GM12872 (cell line): ENCODE measurements at regions not wholly inside any gene's neighbourhood (a gene's known extent, or its start where the extent isn't known, plus 50 kb on each side); places are given as distances from the start of the nearest gene placed in this dataset.

Experiments
- TF ChIP-seq, protein P1 (sequence below): IDR thresholded peaks from 3 replicates; pipeline ENCODE4 v1.5.1; 2011; ENCODE audit warnings: low read depth, mild to moderate bottlenecking, low read length, moderate library complexity; ENCODE audit not compliant: insufficient read depth

GRCh38 chr7:82567356-82567755 lies 123.8 kb upstream of the CACNA2D1 start:
- TF ChIP-seq, protein P1, sequence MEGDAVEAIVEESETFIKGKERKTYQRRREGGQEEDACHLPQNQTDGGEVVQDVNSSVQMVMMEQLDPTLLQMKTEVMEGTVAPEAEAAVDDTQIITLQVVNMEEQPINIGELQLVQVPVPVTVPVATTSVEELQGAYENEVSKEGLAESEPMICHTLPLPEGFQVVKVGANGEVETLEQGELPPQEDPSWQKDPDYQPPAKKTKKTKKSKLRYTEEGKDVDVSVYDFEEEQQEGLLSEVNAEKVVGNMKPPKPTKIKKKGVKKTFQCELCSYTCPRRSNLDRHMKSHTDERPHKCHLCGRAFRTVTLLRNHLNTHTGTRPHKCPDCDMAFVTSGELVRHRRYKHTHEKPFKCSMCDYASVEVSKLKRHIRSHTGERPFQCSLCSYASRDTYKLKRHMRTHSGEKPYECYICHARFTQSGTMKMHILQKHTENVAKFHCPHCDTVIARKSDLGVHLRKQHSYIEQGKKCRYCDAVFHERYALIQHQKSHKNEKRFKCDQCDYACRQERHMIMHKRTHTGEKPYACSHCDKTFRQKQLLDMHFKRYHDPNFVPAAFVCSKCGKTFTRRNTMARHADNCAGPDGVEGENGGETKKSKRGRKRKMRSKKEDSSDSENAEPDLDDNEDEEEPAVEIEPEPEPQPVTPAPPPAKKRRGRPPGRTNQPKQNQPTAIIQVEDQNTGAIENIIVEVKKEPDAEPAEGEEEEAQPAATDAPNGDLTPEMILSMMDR, result no peak

DNA sequence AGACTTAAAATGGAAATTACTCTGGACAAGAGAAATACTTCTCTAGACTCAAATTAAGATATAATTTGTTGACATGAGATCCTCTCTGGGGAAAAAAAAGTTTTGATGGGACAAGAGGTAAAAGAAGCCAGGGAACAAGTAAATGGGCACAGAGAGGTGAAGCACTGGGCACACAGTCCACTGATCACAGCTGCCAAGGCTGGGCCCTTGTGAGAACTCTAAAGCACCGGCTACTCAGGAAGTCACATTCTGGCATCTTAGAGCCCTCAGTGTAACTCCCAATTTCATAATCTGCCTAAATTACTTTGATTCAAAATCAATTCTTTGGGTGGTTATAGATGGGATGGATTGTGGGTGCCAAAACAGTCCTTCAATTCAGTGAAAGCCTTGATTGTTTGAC lies 123.2 kb upstream of the CACNA2D1 start:
- TF ChIP-seq, protein P1, result no peak

DNA sequence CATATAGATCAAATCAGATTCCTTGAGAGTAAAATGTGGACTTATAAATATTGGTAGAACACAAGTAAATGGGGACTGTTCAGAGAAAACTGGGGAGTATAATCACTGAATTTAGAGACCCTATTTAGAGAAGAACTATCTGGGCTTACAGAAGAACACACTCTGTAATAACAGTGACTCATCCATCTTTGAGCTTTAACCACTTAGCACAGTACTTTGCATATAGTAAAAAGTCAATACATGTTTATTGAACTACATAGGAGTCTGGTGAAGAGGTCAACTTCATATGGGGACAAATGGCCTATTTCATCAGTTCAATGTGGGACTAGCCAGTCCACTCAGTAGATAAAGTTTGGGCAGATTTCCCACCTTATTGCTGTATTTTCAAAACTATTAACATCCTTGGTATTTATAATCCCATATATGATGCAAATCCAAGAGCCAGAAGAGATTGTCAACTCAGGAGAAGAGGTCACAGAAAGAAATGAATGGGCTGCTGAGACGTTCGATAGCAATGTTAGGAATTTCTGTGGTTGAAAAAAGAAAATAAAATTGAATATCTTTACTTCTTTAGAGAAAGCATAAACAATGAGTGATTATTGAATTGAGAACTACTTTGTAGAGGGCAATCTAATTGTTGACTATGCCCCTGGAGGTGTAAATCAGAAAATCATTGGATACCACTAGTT lies 119.3 kb upstream of the CACNA2D1 start:
- TF ChIP-seq, protein P1, result no peak

DNA sequence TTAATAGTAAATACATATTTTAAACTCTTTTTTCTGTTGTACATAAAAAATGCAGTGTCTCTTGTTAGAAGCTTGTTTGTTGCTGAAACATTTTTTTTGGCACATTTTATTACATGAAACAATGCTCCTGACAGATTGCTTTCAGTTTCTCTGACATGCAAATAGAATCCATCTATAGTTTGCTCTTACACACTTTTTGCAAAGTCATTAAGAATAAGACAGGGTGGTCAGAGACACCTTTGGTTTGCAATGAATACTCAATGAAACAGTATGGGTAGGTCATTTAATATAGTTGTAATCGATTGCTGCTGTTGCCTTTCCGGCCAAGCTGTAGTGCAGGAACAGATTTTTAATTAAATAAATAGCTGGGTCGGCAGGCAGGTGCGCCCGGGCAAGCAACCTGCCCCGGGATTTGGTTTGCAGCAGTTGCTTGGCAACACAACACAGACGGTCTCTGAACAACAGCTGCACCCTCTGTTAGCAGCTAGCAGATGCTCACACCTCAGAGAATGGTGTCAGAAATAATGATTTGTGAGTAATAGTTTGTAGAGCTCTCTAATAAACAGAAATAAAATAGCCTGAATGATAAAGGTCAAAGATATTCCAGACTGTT lies 115.7 kb upstream of the CACNA2D1 start:
- TF ChIP-seq, protein P1, result no peak

DNA sequence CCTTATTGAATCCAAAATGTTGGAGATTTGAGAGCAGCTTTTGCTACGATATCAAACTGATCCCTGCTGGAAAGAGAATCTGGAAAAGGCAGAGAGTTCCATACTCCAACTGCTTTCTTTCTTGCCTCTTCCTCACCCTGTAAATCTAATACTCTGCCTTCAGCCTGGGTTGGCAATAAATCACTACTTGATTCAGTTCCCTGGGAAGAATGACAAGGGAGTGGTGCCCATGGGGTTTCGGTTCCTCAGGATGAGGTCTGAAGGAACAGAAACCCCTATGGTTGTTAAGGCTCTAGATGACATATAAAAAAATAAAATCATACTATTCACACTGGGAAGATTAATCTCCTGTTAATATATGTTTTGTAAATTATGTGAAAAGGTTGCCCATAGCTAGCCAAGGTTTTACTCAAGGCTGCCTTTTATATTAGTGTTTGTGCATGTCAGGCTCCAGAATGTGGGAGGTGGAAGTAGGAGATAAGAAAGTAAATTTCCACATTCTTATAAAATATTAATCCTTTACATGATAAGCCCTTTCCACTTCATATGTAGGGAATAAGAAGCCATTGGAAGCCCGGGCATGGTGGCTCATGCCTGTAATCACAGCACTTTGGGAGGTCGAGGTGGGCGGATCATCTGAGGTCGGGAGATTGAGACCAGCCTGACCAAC lies 106.2 kb upstream of the CACNA2D1 start:
- TF ChIP-seq, protein P1, result no peak

GRCh38 chr7:82548141-82548688 lies 104.6 kb upstream of the CACNA2D1 start:
- TF ChIP-seq, protein P1, result no peak

DNA sequence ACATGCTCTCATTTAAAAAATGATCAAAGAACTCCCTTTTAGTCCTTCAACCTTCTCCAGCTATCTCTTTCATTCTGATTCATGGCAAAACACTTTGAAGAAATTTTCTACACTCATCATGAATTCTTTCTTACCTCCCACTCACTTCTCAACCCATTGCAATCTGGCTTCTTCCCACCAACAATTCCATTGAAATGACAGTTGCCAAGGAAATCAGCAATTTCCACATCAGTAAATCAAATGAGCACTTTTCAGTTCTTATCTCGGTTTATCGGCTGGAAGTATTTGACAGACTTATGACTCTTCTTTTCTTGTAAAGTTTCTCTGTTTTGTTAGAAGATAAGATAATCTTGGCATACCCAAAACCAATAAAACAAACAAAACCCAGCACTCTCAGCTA lies 99.1 kb upstream of the CACNA2D1 start:
- TF ChIP-seq, protein P1, result no peak
